Heart left ventricle (tissue), 16 donors: ENCODE measurements at regions not wholly inside any gene's neighbourhood (a gene's known extent, or its start where the extent isn't known, plus 50 kb on each side); places are given as distances from the start of the nearest gene placed in this dataset.

Source experiments
- ATAC-seq, 4 donors: fragments of 200-7000 bp; cut with Tn5 transposase; one replicate each; pipeline ENCODE4 v1.9.1; 2020 to 2022; ENCODE audit warnings: moderate library complexity in 4 of 4, mild to moderate bottlenecking in 3 of 4, moderate number of reproducible peaks in 1 of 4
- DNase-seq, 5 donors: peaks; one replicate each; pipeline ENCODE4 v3.0.0-alpha.2; 2020
- H3K27ac ChIP-seq, 12 donors: fragments of 200-600 bp; sonication (generic) in 4 of 12; one replicate each; pipeline versions ENCODE4 v1.5.0 to v1.8.0; 2016 to 2022; ENCODE audit warnings: mild to moderate bottlenecking in 2 of 12
- H3K27me3 ChIP-seq, 9 donors: fragments of 200-600 bp; sonication (generic) in 2 of 9; one replicate each; pipeline versions ENCODE4 v1.5.1 to v1.8.0; 2016 to 2022; ENCODE audit warnings: mild to moderate bottlenecking in 3 of 9
- H3K36me3 ChIP-seq, 9 donors: fragments of 200-600 bp; sonication (generic) in 2 of 9; one replicate each; pipeline versions ENCODE4 v1.5.0 to v1.8.0; 2018 to 2022; ENCODE audit warnings: mild to moderate bottlenecking in 2 of 9
- H3K4me1 ChIP-seq, 12 donors: fragments of 200-600 bp; sonication (generic) in 4 of 12; one replicate each; pipeline versions ENCODE4 v1.5.0 to v1.8.0; 2016 to 2022; ENCODE audit warnings: mild to moderate bottlenecking in 3 of 12
- H3K4me3 ChIP-seq, 12 donors: fragments of 200-600 bp; sonication (generic) in 4 of 12; one replicate each; pipeline versions ENCODE4 v1.5.0 to v1.8.0; 2017 to 2022; ENCODE audit warnings: mild to moderate bottlenecking in 9 of 12, moderate library complexity in 4 of 12
- H3K9me3 ChIP-seq, 12 donors: fragments of 200-600 bp; sonication (generic) in 4 of 12; one replicate each; pipeline versions ENCODE4 v1.5.0 to v1.8.0; 2016 to 2022; ENCODE audit warnings: mild to moderate bottlenecking in 1 of 12
- POLR2A ChIP-seq, 2 donors: fragments of 450-650 bp; IDR thresholded peaks; one replicate each; pipeline ENCODE4 v1.6.1; 2017; ENCODE audit warnings: antibody characterized with exemption in 2 of 2, mild to moderate bottlenecking in 2 of 2, moderate library complexity in 2 of 2
- WGBS, 4 donors: extraction: QIAGEN DNeasy Blood & Tissue Kit in 2 of 4; methylation state at CpG; one replicate each; pipeline versions ENCODE4 v1.1.5 to v1.1.7; 2013 to 2018; 5-methylcytosine and 5-hydroxymethylcytosine counted together
- intact Hi-C, 10 donors: fragments of 100-400 bp; cut with DNase I; formaldehyde crosslinking; loops; one replicate each; pipeline versions ENCODE4 v1.11.1 to v1.14.2; 2022
- TF ChIP-seq, protein P1 (sequence below), 12 donors: fragments of 200-600 bp; sonication (generic) in 4 of 12; IDR thresholded peaks; one replicate each; pipeline versions ENCODE4 v1.5.0 to v1.8.0; 2018 to 2022; ENCODE audit warnings: antibody characterized with exemption in 12 of 12, mild to moderate bottlenecking in 5 of 12
- donor health status: ischemic (EF 13 %, LVEDD 7.1; RV severe dilation, severe dysfunction).
- donor health status: healthy with polysubstance abuse.
- donor health status: DM: no; HTN: yes; CAD: no.
- donor health status: DM: no; HTN: no; CAD: no.
- donor health status: ischemic (EF 25% LVEDD 6.9; RV normal size, moderate dysfunction).
- donor health status: ischemic (EF 25% LVEDD 5.7; RV mildly dilated, moderate dysfunction).
- donor health status: healthy.
- donor health status: DM: yes; HTN: yes; CAD: no.
- donor health status: ischemic (EF 35%, LVEDD 5.7; RV mildly dilated, moderate dysfunction).
- donor health status: nonischemic (EF 11% LVEDD 7.7; RV severe dilation, severe dysfunction).
- donor health status: DM: yes; HTN: yes; CAD: no.
- donor health status: PGD.
- donor health status: ischemic (EF 29% LVEDD 5.4; RV normal size, mild dysfunction).
- donor health status: nonischemic (EF 23%, LVEDD 6.1; RV moderate dilation, normal function).

DNA sequence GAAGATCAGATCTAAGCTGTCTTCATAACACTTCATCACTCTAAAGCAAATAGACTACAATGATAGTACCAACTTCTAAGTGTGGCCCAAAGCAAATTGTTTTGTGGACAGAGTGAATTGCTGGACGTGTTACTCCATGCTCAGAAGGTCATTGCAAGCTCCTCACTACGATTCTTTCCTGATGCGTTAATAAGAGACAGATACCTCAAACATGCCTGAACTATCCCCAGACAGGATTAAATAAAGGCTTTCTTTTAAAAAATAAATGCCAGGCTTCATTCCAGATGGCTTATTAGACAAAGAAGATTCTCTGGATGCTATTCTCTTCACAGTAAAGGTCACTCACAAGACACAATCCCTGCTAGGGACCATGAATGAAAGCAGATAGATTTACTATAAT is 621.2 kb downstream of the DCDC2C start:
- ATAC-seq = no peak
- WGBS, 4 donors = 74 to 84% (median 77%) methylated on average over 3 of the region's 3 CpGs
- no peak for DNase-seq
- intact Hi-C loops = no loop called here
- no peak overlapping the region for H3K27ac ChIP-seq
- H3K9me3 ChIP-seq = peaks cover 0 to 16% (median 0%) of the 10 kb centered on the region in 12 donors
- no peaks in the 10 kb centered on the region for H3K36me3 ChIP-seq
- TF ChIP-seq, protein P1, sequence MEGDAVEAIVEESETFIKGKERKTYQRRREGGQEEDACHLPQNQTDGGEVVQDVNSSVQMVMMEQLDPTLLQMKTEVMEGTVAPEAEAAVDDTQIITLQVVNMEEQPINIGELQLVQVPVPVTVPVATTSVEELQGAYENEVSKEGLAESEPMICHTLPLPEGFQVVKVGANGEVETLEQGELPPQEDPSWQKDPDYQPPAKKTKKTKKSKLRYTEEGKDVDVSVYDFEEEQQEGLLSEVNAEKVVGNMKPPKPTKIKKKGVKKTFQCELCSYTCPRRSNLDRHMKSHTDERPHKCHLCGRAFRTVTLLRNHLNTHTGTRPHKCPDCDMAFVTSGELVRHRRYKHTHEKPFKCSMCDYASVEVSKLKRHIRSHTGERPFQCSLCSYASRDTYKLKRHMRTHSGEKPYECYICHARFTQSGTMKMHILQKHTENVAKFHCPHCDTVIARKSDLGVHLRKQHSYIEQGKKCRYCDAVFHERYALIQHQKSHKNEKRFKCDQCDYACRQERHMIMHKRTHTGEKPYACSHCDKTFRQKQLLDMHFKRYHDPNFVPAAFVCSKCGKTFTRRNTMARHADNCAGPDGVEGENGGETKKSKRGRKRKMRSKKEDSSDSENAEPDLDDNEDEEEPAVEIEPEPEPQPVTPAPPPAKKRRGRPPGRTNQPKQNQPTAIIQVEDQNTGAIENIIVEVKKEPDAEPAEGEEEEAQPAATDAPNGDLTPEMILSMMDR (IDR thresholded peaks at IDR 0.05) = no peak
- TF ChIP-seq POLR2A (IDR thresholded peaks at IDR 0.05) = no peak
- H3K4me3 ChIP-seq = no peak overlapping the region
- H3K27me3 ChIP-seq = no peaks in the 10 kb centered on the region
- no peaks in the 10 kb centered on the region for H3K4me1 ChIP-seq

DNA sequence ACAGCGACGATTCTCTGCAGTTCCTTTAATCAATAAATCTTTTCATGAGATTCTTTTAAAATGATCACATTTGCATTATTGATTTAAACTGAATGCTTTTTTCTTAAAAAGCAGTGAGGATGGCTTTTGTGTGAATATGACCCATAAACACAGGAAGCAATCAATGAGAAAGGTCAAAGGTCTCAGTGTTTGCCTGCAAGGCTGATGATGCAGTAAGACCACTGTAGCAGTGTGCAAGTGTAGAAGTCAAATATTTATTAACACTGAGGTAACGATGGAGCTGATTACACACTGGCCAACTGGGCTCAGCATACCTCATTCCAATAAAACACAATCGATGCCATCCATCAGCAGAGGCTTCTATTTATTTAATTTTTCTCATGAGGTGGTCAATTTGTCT is 633.5 kb downstream of the DCDC2C start:
- DNase-seq (no peak), ATAC-seq (no peak)
- 77 to 84% (median 81%) methylated on average over 4 of the region's 4 CpGs for whole genome bisulfite sequencing, 4 donors
- no peak overlapping the region for H3K4me3 ChIP-seq
- no peaks in the 10 kb centered on the region for H3K27me3 ChIP-seq
- no peaks in the 10 kb centered on the region for H3K4me1 ChIP-seq
- TF ChIP-seq, protein P1 (IDR thresholded peaks at IDR 0.05) = no peak
- TF ChIP-seq POLR2A (IDR thresholded peaks at IDR 0.05) = no peak
- no peak overlapping the region for H3K27ac ChIP-seq
- H3K36me3 ChIP-seq = no peaks in the 10 kb centered on the region
- no peaks in the 10 kb centered on the region for H3K9me3 ChIP-seq
- intact Hi-C loops = no loop called here

DNA sequence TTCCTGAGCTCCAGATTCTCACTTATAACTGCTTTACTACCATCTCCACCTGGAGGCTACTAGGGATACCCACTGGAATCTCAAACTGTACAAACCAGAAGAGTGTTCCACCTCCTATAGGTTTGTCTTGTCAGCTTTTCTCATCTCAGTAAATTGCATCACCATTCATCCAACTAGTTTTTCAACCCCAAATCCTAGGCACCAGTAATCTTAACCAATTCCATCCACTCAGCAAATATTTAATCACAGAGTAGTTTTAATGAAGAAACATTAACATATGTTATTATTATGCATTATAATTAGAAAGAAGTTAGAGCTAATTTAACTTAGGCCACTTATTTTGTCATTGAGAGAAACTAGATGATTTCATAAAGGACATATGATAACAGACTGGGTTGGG is 635.0 kb downstream of the DCDC2C start:
- intact Hi-C loops = no loop called here
- Histone ChIP-seq H3K9me3 (peaks cover 0 to 6% (median 0%) of the 10 kb centered on the region in 12 donors), H3K4me3 (no peak overlapping the region), H3K27me3 (no peaks in the 10 kb centered on the region), H3K4me1 (no peaks in the 10 kb centered on the region), H3K36me3 (no peaks in the 10 kb centered on the region), H3K27ac (no peak overlapping the region)
- no peak for ATAC-seq
- no peak for TF ChIP-seq POLR2A (IDR thresholded peaks at IDR 0.05)
- TF ChIP-seq, protein P1 (IDR thresholded peaks at IDR 0.05) = no peak
- no peak for DNase-seq

DNA sequence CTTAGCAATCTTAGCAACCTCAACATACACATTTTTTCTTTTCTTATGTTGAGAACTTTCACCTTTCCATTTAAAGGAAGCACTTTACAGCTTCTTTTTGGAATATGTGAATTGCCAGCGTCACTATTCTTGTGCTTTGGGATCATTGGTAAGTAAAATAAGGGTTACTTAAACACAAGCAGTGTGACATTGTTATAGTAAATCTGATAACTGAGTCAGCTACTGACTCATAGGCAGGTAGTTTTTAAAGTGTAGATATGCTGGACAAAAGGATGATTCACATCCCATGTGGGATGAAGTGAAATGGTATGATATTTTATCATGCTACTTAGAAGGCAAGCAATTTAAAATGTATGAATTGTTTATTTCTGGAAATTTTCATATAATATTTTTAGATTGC is 637.2 kb downstream of the DCDC2C start:
- TF ChIP-seq, protein P1 (IDR thresholded peaks at IDR 0.05) = no peak
- WGBS, 4 donors = 66 to 82% (median 71%) methylated on average over 1 of the region's 1 CpG
- no peak overlapping the region for H3K27ac ChIP-seq
- ATAC-seq (no peak), DNase-seq (no peak)
- no peaks in the 10 kb centered on the region for H3K4me1 ChIP-seq
- peaks cover 0 to 13% (median 2%) of the 10 kb centered on the region in 12 donors for H3K9me3 ChIP-seq
- H3K4me3 ChIP-seq = no peak overlapping the region
- H3K36me3 ChIP-seq = no peaks in the 10 kb centered on the region
- intact Hi-C loops = no loop called here
- H3K27me3 ChIP-seq = no peaks in the 10 kb centered on the region
